HUDEP-2 (cell line): ENCODE measurements at regions not wholly inside any gene's neighbourhood (a gene's known extent, or its start where the extent isn't known, plus 50 kb on each side); places are given as distances from the start of the nearest gene placed in this dataset.
"Not testable (repeated sequence)": the region's sequence is repeated elsewhere in the genome, so short reads cannot be mapped to it uniquely, and the experiment has no call there.

ENCODE experiments used
- DNase-seq, 76 experiments: peaks; one replicate each; lab custom pipeline; 2025; ENCODE audit not compliant: unreplicated experiment in 76 of 76; lab: John Stamatoyannopoulos, UW

GRCh38 chr7:119964065-119964464, 308.9 kb upstream of the KCND2 start:
- DNase-seq: no peak

GRCh38 chr7:119964788-119965542, 308.0 kb upstream of the KCND2 start:
- peak in 26 of 76 experiments; percentile 6 to 70 (median 32) for DNase-seq

- no peak for DNase-seq
Measured at GRCh38 chr7:119967221-119967620, 305.8 kb upstream of the KCND2 start.

- DNase-seq: not testable (repeated sequence)
Measured at GRCh38 chr7:119968411-119968810, 304.6 kb upstream of the KCND2 start.

- peak in 1 of 76 experiments; percentile 8 for DNase-seq
Measured at GRCh38 chr7:119969054-119969453, 303.9 kb upstream of the KCND2 start.

GRCh38 chr7:119969763-119970162, 303.2 kb upstream of the KCND2 start:
- DNase-seq: no peak

GRCh38 chr7:119974972-119975371, 298.0 kb upstream of the KCND2 start:
- no peak for DNase-seq

GRCh38 chr7:119982884-119983283, 290.1 kb upstream of the KCND2 start:
- no peak for DNase-seq

- no peak for DNase-seq
Measured at GRCh38 chr7:119983468-119983867, 289.5 kb upstream of the KCND2 start.

- DNase-seq: no peak
Measured at GRCh38 chr7:119984247-119984646, 288.7 kb upstream of the KCND2 start.

GRCh38 chr7:119988401-119988800, 284.6 kb upstream of the KCND2 start:
- DNase-seq: no peak

GRCh38 chr7:119994928-119995327, 278.0 kb upstream of the KCND2 start:
- no peak for DNase-seq

GRCh38 chr7:119996634-119997033, 276.3 kb upstream of the KCND2 start:
- no peak for DNase-seq

GRCh38 chr7:119999738-120000475, 273.1 kb upstream of the KCND2 start:
- no peak for DNase-seq

- DNase-seq: no peak
Measured at GRCh38 chr7:120005720-120006119, 267.3 kb upstream of the KCND2 start.

GRCh38 chr7:120014301-120014700, 258.7 kb upstream of the KCND2 start:
- DNase-seq: not testable (repeated sequence)

- no peak for DNase-seq
Measured at GRCh38 chr7:120014925-120015465, 258.0 kb upstream of the KCND2 start.

GRCh38 chr7:120021085-120021484, 251.9 kb upstream of the KCND2 start:
- DNase-seq: no peak

- no peak for DNase-seq
Measured at GRCh38 chr7:120023494-120024167, 249.3 kb upstream of the KCND2 start.

GRCh38 chr7:120028636-120029035, 244.3 kb upstream of the KCND2 start:
- DNase-seq: no peak

- no peak for DNase-seq
Measured at GRCh38 chr7:120030876-120031275, 242.1 kb upstream of the KCND2 start.
